HEK293 (cell line): ENCODE measurements at regions not wholly inside any gene's neighbourhood (a gene's known extent, or its start where the extent isn't known, plus 50 kb on each side); places are given as distances from the start of the nearest gene placed in this dataset.

ENCODE experiments used
- CTCF ChIA-PET: fragments of 350-600 bp; formaldehyde crosslinking; extraction: SDS; loops from one replicate; lab custom pipeline; 2021; ENCODE audit warnings: antibody characterized with exemption; lab: Yijun Ruan, JAX
- POLR2A ChIA-PET: fragments of 300-600 bp; formaldehyde crosslinking; extraction: SDS; loops from one replicate; lab custom pipeline; 2020; ENCODE audit warnings: antibody characterized with exemption, inconsistent platforms; lab: Yijun Ruan, JAX
- H3K27ac ChIP-seq: fragments of 200-500 bp; sonication (Bioruptor generic); 2 replicates; pipeline ENCODE4 v1.5.1; 2014; ENCODE audit warnings: low read depth, low read length, control low read depth, inconsistent platforms; ENCODE audit errors: extremely low read depth
- H3K36me3 ChIP-seq, 2 experiments: fragments of 200-500 bp in 1 of 2; sonication (Bioruptor generic) in 1 of 2; 1 replicate in 1 of 2; 2 replicates in 1 of 2; pipeline ENCODE4 v1.5.1; 2014 to 2017; ENCODE audit warnings: inconsistent platforms in 2 of 2, low read length in 2 of 2; ENCODE audit not compliant: control insufficient read depth in 2 of 2, insufficient read depth in 1 of 2
- H3K4me1 ChIP-seq: fragments of 200-500 bp; sonication (Bioruptor generic); 2 replicates; pipeline ENCODE4 v1.5.1; 2014; ENCODE audit warnings: mild to moderate bottlenecking, low read length, inconsistent platforms; ENCODE audit not compliant: control insufficient read depth, insufficient read depth
- H3K4me3 ChIP-seq: 2 replicates; pipeline ENCODE4 v1.5.1; 2011; ENCODE audit warnings: low read depth, mild to moderate bottlenecking, control low read depth, low read length, moderate library complexity
- H3K9me3 ChIP-seq: fragments of 200-500 bp; sonication (Bioruptor generic); 2 replicates; pipeline ENCODE4 v1.5.1; 2014; ENCODE audit warnings: low read depth, low read length, inconsistent platforms; ENCODE audit not compliant: control insufficient read depth, insufficient read depth
- IKZF3 ChIP-seq: fragments of 450-650 bp; IDR thresholded peaks from 2 replicates; pipeline ENCODE4 v1.5.0; 2018; ENCODE audit warnings: missing biosample characterization, mild to moderate bottlenecking, missing genetic modification characterization, moderate library complexity
- KLF10 ChIP-seq: fragments of 450-650 bp; IDR thresholded peaks from 2 replicates; pipeline ENCODE4 v1.5.1; 2018; ENCODE audit warnings: missing biosample characterization, mild to moderate bottlenecking, missing genetic modification characterization
- MYNN ChIP-seq: fragments of 450-650 bp; formaldehyde crosslinking; IDR thresholded peaks from 2 replicates; pipeline ENCODE4 v1.5.1; 2016; ENCODE audit warnings: missing biosample characterization, missing genetic modification characterization, borderline replicate concordance
- TRIM28 ChIP-seq: IDR thresholded peaks from 2 replicates; pipeline ENCODE4 v1.6.1; 2011; ENCODE audit warnings: low read length, control low read depth, borderline replicate concordance
- ZBTB48 ChIP-seq: fragments of 450-650 bp; formaldehyde crosslinking; IDR thresholded peaks from 2 replicates; pipeline ENCODE4 v1.5.1; 2016; ENCODE audit warnings: missing biosample characterization, missing genetic modification characterization
- ZEB2 ChIP-seq: fragments of 450-650 bp; formaldehyde crosslinking; IDR thresholded peaks from 2 replicates; pipeline ENCODE4 v1.5.1; 2016; ENCODE audit warnings: missing biosample characterization, missing genetic modification characterization
- ZFP69B ChIP-seq: fragments of 450-650 bp; formaldehyde crosslinking; IDR thresholded peaks from 2 replicates; pipeline ENCODE4 v1.5.1; 2016; ENCODE audit warnings: missing biosample characterization, missing genetic modification characterization
- ZNF112 ChIP-seq: fragments of 450-650 bp; formaldehyde crosslinking; IDR thresholded peaks from 2 replicates; pipeline ENCODE4 v1.5.0; 2017; ENCODE audit warnings: missing biosample characterization, missing genetic modification characterization
- ZNF114 ChIP-seq: fragments of 450-650 bp; formaldehyde crosslinking; IDR thresholded peaks from 2 replicates; pipeline ENCODE4 v1.5.0; 2017; ENCODE audit warnings: missing biosample characterization, missing genetic modification characterization
- ZNF133 ChIP-seq: fragments of 450-650 bp; formaldehyde crosslinking; IDR thresholded peaks from 2 replicates; pipeline ENCODE4 v1.5.1; 2016; ENCODE audit warnings: missing biosample characterization, missing genetic modification characterization
- ZNF138 ChIP-seq: fragments of 450-650 bp; formaldehyde crosslinking; IDR thresholded peaks from 2 replicates; pipeline ENCODE4 v1.5.1; 2016; ENCODE audit warnings: missing biosample characterization, missing genetic modification characterization, borderline replicate concordance
- ZNF155 ChIP-seq: fragments of 450-650 bp; formaldehyde crosslinking; IDR thresholded peaks from 2 replicates; pipeline ENCODE4 v1.5.1; 2016; ENCODE audit warnings: missing biosample characterization, missing genetic modification characterization
- ZNF19 ChIP-seq: fragments of 450-650 bp; formaldehyde crosslinking; IDR thresholded peaks from 2 replicates; pipeline ENCODE4; 2016; ENCODE audit warnings: missing biosample characterization, missing genetic modification characterization, low read depth
- ZNF221 ChIP-seq: fragments of 450-650 bp; formaldehyde crosslinking; IDR thresholded peaks from 2 replicates; pipeline ENCODE4 v1.5.1; 2017; ENCODE audit warnings: missing biosample characterization, missing genetic modification characterization, borderline replicate concordance
- ZNF292 ChIP-seq: fragments of 450-650 bp; formaldehyde crosslinking; IDR thresholded peaks from 2 replicates; pipeline ENCODE4 v1.5.1; 2016; ENCODE audit warnings: low read depth, missing biosample characterization, missing genetic modification characterization, borderline replicate concordance
- ZNF37A ChIP-seq: fragments of 450-650 bp; IDR thresholded peaks from 2 replicates; pipeline ENCODE4 v1.5.1; 2018; ENCODE audit warnings: missing biosample characterization, missing genetic modification characterization
- ZNF521 ChIP-seq: fragments of 450-650 bp; formaldehyde crosslinking; IDR thresholded peaks from 2 replicates; pipeline ENCODE4 v1.5.1; 2017; ENCODE audit warnings: missing biosample characterization, mild to moderate bottlenecking, missing genetic modification characterization
- ZNF549 ChIP-seq: fragments of 450-650 bp; IDR thresholded peaks from 2 replicates; pipeline ENCODE4 v1.5.1; 2018; ENCODE audit warnings: missing biosample characterization, missing genetic modification characterization, mild to moderate bottlenecking, inconsistent platforms, moderate library complexity
- ZNF664 ChIP-seq: fragments of 450-650 bp; formaldehyde crosslinking; IDR thresholded peaks from 2 replicates; pipeline ENCODE4 v1.5.1; 2016; ENCODE audit warnings: missing biosample characterization, missing genetic modification characterization
- ZNF777 ChIP-seq: fragments of 450-650 bp; formaldehyde crosslinking; IDR thresholded peaks from 2 replicates; pipeline ENCODE4 v1.5.1; 2017; ENCODE audit warnings: missing biosample characterization, missing genetic modification characterization, borderline replicate concordance
- TF ChIP-seq, protein P1 (sequence below): fragments of 450-650 bp; formaldehyde crosslinking; optimal IDR thresholded peaks from 2 replicates; pipeline ENCODE3; 2016; ENCODE audit warnings: missing biosample characterization, mild to moderate bottlenecking, missing genetic modification characterization
- TF ChIP-seq, protein P2 (sequence below): fragments of 450-650 bp; formaldehyde crosslinking; conservative IDR thresholded peaks from 2 replicates; pipeline ENCODE4 v1.5.1; 2016; ENCODE audit warnings: low read depth, missing biosample characterization, missing genetic modification characterization
- TF ChIP-seq, protein P3 (sequence below): fragments of 450-650 bp; formaldehyde crosslinking; IDR thresholded peaks from 2 replicates; pipeline ENCODE4 v1.5.1; 2016; ENCODE audit warnings: missing biosample characterization, missing genetic modification characterization
- TF ChIP-seq, protein P4 (sequence below): fragments of 450-650 bp; formaldehyde crosslinking; IDR thresholded peaks from 2 replicates; pipeline ENCODE4 v1.5.1; 2016; ENCODE audit warnings: missing biosample characterization, missing genetic modification characterization, borderline replicate concordance

DNA sequence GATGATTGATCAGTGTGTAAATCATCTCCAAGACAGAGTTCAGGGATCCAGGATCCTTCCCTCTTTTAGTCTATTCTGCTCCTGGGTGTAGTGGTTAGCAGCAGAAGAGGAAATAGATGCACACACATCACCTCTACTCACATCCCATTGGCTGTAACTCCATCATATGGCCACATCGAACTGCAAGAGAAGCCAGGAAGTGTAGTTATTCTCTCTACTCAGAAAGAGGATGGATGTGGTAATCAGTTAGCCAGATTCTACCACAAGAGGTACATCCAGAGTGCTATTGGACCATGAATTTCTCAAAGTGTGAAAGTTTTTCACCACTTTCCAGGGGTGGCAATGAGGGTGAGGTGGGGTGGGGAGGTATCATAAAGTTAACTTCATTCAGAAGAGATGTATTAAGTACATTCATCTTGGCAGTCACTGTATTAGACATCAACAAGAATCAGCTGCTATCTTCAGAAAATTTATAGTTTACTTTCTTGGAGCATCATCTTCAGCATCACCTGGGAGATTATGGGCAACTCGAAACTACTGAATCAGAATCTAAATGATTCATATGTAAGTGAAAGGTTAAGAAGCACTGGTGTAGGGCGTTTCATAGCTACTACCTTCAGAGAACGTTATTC is 60.6 kb upstream of the GAP43 start (continued):
- no peak for TF ChIP-seq ZBTB48
- no peak for TF ChIP-seq TRIM28
- TF ChIP-seq, protein P1, sequence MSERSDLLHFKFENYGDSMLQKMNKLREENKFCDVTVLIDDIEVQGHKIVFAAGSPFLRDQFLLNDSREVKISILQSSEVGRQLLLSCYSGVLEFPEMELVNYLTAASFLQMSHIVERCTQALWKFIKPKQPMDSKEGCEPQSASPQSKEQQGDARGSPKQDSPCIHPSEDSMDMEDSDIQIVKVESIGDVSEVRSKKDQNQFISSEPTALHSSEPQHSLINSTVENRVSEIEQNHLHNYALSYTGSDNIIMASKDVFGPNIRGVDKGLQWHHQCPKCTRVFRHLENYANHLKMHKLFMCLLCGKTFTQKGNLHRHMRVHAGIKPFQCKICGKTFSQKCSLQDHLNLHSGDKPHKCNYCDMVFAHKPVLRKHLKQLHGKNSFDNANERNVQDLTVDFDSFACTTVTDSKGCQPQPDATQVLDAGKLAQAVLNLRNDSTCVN, result no peak
- TF ChIP-seq ZNF133, result no peak
- TF ChIP-seq, protein P2, sequence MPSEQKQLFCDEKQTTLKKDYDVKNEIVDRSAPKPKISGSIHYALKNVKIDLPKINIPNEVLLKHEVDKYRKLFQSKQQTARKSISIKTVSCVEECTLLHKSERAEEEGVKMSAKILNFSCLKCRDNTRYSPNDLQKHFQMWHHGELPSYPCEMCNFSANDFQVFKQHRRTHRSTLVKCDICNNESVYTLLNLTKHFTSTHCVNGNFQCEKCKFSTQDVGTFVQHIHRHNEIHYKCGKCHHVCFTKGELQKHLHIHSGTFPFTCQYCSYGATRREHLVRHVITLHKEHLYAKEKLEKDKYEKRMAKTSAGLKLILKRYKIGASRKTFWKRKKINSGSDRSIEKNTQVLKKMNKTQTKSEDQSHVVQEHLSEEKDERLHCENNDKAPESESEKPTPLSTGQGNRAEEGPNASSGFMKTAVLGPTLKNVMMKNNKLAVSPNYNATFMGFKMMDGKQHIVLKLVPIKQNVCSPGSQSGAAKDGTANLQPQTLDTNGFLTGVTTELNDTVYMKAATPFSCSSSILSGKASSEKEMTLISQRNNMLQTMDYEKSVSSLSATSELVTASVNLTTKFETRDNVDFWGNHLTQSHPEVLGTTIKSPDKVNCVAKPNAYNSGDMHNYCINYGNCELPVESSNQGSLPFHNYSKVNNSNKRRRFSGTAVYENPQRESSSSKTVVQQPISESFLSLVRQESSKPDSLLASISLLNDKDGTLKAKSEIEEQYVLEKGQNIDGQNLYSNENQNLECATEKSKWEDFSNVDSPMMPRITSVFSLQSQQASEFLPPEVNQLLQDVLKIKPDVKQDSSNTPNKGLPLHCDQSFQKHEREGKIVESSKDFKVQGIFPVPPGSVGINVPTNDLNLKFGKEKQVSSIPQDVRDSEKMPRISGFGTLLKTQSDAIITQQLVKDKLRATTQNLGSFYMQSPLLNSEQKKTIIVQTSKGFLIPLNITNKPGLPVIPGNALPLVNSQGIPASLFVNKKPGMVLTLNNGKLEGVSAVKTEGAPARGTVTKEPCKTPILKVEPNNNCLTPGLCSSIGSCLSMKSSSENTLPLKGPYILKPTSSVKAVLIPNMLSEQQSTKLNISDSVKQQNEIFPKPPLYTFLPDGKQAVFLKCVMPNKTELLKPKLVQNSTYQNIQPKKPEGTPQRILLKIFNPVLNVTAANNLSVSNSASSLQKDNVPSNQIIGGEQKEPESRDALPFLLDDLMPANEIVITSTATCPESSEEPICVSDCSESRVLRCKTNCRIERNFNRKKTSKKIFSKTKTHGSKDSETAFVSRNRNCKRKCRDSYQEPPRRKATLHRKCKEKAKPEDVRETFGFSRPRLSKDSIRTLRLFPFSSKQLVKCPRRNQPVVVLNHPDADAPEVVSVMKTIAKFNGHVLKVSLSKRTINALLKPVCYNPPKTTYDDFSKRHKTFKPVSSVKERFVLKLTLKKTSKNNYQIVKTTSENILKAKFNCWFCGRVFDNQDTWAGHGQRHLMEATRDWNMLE, result no peak

DNA sequence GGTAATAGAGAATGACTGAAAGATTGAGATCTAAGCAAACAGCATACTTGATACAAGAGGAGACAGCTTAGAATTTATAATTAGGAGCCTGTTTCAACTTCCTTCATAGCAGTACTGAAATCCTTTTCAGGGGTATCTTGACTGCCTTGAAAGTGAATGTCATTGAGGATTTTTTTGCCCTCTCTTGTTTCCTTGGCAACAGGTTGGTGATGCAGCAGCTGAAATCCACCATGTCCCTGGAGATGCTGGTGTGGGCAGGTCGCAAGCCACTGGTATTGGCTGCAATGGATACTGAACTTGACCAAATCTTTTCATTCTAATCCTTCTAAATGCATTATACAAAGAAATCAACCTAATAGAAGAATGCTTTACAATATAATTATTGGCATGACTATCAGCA is 59.3 kb upstream of the GAP43 start:
- Histone ChIP-seq H3K4me3 (no peak overlapping the region), H3K4me1 (no peaks in the 10 kb centered on the region), H3K27ac (no peak overlapping the region), H3K9me3 (no peaks in the 10 kb centered on the region), H3K36me3 (no peaks in the 10 kb centered on the region)
- no peak for TF ChIP-seq ZNF664 (tag by site-specific recombination)
- no peak for TF ChIP-seq ZNF155
- TF ChIP-seq ZNF112, result no peak
- TF ChIP-seq ZNF138 (tag by site-specific recombination), result no peak
- TF ChIP-seq, protein P3, sequence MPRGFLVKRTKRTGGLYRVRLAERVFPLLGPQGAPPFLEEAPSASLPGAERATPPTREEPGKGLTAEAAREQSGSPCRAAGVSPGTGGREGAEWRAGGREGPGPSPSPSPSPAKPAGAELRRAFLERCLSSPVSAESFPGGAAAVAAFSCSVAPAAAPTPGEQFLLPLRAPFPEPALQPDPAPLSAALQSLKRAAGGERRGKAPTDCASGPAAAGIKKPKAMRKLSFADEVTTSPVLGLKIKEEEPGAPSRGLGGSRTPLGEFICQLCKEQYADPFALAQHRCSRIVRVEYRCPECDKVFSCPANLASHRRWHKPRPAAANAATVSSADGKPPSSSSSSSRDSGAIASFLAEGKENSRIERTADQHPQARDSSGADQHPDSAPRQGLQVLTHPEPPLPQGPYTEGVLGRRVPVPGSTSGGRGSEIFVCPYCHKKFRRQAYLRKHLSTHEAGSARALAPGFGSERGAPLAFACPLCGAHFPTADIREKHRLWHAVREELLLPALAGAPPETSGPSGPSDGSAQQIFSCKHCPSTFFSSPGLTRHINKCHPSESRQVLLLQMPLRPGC (tag by site-specific recombination), result no peak
- no peak for TF ChIP-seq KLF10 (tag by site-specific recombination)
- POLR2A ChIA-PET, result no interaction called here
- CTCF ChIA-PET, result interaction anchor here (0.7 kb wide), 1 partner anchor 60 kb away, joined by 4 read pairs; no protein-coding TSS in a partner anchor

DNA sequence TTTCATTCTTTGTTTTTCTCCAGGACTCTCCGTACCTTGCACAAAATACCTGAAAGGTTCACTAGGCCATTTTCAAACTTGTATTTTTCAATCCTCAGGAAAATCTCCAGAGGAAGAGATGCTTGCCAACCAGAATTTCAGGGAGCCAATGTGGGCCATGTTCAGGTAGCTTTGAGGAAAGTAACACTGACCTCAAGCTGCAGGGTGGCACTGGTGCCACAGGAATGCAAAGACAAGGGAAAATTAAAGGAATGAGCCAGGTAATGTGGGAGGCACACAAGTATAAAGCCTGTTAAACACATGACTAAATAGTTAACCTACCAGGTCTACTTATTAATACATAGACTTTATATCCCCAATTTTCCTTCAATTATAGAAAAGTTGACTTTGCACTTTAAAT is 51.9 kb upstream of the GAP43 start:
- H3K4me3 ChIP-seq, result no peak overlapping the region
- ChIA-PET CTCF (interaction anchor here (0.5 to 0.7 kb wide), 2 partner anchors 67 to 137 kb away, joined by 3 to 5 read pairs; no protein-coding TSS in a partner anchor), POLR2A (no interaction called here)
- no peaks in the 10 kb centered on the region for H3K9me3 ChIP-seq
- no peaks in the 10 kb centered on the region for H3K4me1 ChIP-seq
- no peaks in the 10 kb centered on the region for H3K36me3 ChIP-seq
- H3K27ac ChIP-seq, result no peak overlapping the region
- TF ChIP-seq ZEB2 (tag by site-specific recombination), result no peak
- TF ChIP-seq ZNF221 (tag by site-specific recombination), result no peak
- TF ChIP-seq ZNF37A (tag by site-specific recombination), result no peak
- TF ChIP-seq ZNF292, result no peak
- no peak for TF ChIP-seq ZNF19 (tag by site-specific recombination)
- TF ChIP-seq, protein P4, sequence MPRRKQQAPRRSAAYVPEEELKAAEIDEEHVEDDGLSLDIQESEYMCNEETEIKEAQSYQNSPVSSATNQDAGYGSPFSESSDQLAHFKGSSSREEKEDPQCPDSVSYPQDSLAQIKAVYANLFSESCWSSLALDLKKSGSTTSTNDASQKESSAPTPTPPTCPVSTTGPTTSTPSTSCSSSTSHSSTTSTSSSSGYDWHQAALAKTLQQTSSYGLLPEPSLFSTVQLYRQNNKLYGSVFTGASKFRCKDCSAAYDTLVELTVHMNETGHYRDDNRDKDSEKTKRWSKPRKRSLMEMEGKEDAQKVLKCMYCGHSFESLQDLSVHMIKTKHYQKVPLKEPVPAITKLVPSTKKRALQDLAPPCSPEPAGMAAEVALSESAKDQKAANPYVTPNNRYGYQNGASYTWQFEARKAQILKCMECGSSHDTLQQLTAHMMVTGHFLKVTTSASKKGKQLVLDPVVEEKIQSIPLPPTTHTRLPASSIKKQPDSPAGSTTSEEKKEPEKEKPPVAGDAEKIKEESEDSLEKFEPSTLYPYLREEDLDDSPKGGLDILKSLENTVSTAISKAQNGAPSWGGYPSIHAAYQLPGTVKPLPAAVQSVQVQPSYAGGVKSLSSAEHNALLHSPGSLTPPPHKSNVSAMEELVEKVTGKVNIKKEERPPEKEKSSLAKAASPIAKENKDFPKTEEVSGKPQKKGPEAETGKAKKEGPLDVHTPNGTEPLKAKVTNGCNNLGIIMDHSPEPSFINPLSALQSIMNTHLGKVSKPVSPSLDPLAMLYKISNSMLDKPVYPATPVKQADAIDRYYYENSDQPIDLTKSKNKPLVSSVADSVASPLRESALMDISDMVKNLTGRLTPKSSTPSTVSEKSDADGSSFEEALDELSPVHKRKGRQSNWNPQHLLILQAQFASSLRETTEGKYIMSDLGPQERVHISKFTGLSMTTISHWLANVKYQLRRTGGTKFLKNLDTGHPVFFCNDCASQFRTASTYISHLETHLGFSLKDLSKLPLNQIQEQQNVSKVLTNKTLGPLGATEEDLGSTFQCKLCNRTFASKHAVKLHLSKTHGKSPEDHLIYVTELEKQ (tag by site-specific recombination), result no peak
- no peak for TF ChIP-seq ZNF777 (tag by site-specific recombination)
- no peak for TF ChIP-seq ZNF114 (tag by site-specific recombination)
- TF ChIP-seq ZNF521 (tag by site-specific recombination), result no peak
- TF ChIP-seq MYNN, result no peak
- no peak for TF ChIP-seq ZFP69B (tag by site-specific recombination)
- no peak for TF ChIP-seq ZNF549 (tag by site-specific recombination)
- no peak for TF ChIP-seq IKZF3 (tag by site-specific recombination)
